ENCODE measurements at regions not wholly inside any gene's neighbourhood (a gene's known extent, or its start where the extent isn't known, plus 50 kb on each side); places are given as distances from the start of the nearest gene placed in this dataset.
A peak's percentile ranks its signal among the peaks of the same experiment; 100 is the strongest.

DNA sequence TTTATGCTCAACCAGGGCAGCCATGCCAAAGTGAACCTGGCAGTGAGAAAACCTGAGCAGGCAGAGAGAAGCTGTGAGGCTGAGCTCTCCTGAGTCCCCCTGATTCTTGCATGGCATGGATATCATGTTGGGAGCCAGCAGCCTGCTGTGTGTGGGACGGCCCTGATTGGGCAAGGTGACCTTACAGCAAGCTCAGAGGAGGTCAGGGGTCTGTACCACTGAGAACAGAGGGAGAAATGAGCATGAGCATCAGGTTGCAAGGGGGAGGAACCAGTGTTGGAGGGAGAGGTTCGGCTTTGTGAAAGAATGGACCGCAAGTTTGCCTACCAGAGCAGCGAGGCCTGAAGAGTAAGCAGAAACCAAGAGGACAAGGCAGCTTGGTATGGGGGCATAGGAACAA, 59.1 kb upstream of the PTGR2 start:
- no peak overlapping the region for H3K27ac ChIP-seq (ENCODE audit: low read depth in 1 of 2, low read length in 2 of 2)
- H3K9me3 ChIP-seq (ENCODE audit: control insufficient read depth in 4 of 4, low read length in 3 of 4), result no peaks in the 10 kb centered on the region
- no peak overlapping the region for H3K9ac ChIP-seq (ENCODE audit: low read depth in 1 of 2, low read length in 2 of 2)
- no peaks in the 10 kb centered on the region for H3K36me3 ChIP-seq (ENCODE audit: control insufficient read depth in 4 of 4, insufficient read depth in 3 of 4, low read depth in 1 of 4, low read length in 3 of 4)
- DNase-seq (ENCODE audit: low spot score), result no peak
- no peaks in the 10 kb centered on the region for H3K27me3 ChIP-seq (ENCODE audit: control insufficient read depth in 4 of 4, insufficient read depth in 4 of 4, low read length in 3 of 4)
- WGBS, result 97% methylated on average over 4 of the region's 4 CpGs
- H3K4me1 ChIP-seq (ENCODE audit: control insufficient read depth in 4 of 4, insufficient read depth in 4 of 4, low read length in 3 of 4), result peaks cover 10 to 35% (median 23%) of the 10 kb centered on the region in 4 donors
- TF ChIP-seq EGR1 (IDR thresholded peaks at IDR 0.05; ENCODE audit: low read depth in 2 of 2) (no peak), RXRA (IDR thresholded peaks at IDR 0.05) (no peak), FOXA2 (IDR thresholded peaks at IDR 0.05) (no peak), GABPA (IDR thresholded peaks at IDR 0.05 in 1 of 2, conservative IDR thresholded peaks at IDR 0.05 in 1 of 2) (no peak), HNF4A (conservative IDR thresholded peaks at IDR 0.05) (no peak), NR2F2 (IDR thresholded peaks at IDR 0.05) (no peak), JUND (IDR thresholded peaks at IDR 0.05) (no peak)
- TF ChIP-seq, protein P1, sequence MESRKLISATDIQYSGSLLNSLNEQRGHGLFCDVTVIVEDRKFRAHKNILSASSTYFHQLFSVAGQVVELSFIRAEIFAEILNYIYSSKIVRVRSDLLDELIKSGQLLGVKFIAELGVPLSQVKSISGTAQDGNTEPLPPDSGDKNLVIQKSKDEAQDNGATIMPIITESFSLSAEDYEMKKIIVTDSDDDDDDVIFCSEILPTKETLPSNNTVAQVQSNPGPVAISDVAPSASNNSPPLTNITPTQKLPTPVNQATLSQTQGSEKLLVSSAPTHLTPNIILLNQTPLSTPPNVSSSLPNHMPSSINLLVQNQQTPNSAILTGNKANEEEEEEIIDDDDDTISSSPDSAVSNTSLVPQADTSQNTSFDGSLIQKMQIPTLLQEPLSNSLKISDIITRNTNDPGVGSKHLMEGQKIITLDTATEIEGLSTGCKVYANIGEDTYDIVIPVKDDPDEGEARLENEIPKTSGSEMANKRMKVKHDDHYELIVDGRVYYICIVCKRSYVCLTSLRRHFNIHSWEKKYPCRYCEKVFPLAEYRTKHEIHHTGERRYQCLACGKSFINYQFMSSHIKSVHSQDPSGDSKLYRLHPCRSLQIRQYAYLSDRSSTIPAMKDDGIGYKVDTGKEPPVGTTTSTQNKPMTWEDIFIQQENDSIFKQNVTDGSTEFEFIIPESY (IDR thresholded peaks at IDR 0.05), result no peak
- H3K4me3 ChIP-seq (ENCODE audit: low read depth in 1 of 3, low read length in 3 of 3), result no peak overlapping the region

DNA sequence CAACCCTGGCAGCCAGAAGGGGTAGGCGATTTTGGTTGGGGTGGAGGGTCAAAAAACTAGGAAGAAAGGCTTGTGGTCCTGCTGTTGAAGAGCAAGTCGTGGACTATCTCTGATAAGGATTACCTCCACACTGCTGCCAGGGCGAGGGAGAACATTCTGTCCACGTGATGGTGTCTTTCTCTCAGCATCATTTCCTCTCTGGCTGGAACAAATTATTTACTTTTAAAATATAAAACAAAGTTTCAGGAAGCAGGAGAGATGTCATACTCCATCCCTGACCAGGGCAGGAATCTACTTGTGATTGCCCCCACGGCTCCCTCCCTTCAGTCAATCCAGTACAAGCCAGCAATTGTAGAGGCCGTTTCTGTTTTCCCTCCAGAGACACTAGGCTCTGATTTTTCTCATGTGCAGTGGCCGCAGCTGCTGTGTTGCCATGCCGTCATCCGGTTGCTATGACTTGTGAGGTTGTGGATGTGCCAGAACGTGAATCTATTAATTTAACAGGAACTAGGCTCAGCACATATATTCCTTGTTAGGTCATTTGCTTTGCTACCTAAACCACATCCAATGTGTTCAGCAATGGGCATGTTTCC, 61.5 kb upstream of the PTGR2 start:
- H3K4me1 ChIP-seq (ENCODE audit: control insufficient read depth in 4 of 4, insufficient read depth in 4 of 4, low read length in 3 of 4), result peaks cover 5 to 28% (median 15%) of the 10 kb centered on the region in 4 donors
- peak overlapping the region; percentile 37 to 51 for H3K27ac ChIP-seq (ENCODE audit: low read depth in 1 of 2, low read length in 2 of 2)
- TF ChIP-seq RAD21 (IDR thresholded peaks at IDR 0.05), result peak; percentile 24 to 27
- peak; percentile 56 for TF ChIP-seq SP1 (IDR thresholded peaks at IDR 0.05)
- TF ChIP-seq, protein P2, sequence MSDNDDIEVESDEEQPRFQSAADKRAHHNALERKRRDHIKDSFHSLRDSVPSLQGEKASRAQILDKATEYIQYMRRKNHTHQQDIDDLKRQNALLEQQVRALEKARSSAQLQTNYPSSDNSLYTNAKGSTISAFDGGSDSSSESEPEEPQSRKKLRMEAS (IDR thresholded peaks at IDR 0.05), result peak; percentile 30
- TF ChIP-seq, protein P3, sequence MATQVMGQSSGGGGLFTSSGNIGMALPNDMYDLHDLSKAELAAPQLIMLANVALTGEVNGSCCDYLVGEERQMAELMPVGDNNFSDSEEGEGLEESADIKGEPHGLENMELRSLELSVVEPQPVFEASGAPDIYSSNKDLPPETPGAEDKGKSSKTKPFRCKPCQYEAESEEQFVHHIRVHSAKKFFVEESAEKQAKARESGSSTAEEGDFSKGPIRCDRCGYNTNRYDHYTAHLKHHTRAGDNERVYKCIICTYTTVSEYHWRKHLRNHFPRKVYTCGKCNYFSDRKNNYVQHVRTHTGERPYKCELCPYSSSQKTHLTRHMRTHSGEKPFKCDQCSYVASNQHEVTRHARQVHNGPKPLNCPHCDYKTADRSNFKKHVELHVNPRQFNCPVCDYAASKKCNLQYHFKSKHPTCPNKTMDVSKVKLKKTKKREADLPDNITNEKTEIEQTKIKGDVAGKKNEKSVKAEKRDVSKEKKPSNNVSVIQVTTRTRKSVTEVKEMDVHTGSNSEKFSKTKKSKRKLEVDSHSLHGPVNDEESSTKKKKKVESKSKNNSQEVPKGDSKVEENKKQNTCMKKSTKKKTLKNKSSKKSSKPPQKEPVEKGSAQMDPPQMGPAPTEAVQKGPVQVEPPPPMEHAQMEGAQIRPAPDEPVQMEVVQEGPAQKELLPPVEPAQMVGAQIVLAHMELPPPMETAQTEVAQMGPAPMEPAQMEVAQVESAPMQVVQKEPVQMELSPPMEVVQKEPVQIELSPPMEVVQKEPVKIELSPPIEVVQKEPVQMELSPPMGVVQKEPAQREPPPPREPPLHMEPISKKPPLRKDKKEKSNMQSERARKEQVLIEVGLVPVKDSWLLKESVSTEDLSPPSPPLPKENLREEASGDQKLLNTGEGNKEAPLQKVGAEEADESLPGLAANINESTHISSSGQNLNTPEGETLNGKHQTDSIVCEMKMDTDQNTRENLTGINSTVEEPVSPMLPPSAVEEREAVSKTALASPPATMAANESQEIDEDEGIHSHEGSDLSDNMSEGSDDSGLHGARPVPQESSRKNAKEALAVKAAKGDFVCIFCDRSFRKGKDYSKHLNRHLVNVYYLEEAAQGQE (IDR thresholded peaks at IDR 0.05), result peak; percentile 19
- no peak for TF ChIP-seq HNF4A (conservative IDR thresholded peaks at IDR 0.05)
- TF ChIP-seq RXRA (IDR thresholded peaks at IDR 0.05), result no peak
- TF ChIP-seq NR2F2 (IDR thresholded peaks at IDR 0.05), result peak; percentile 71
- TF ChIP-seq JUND (IDR thresholded peaks at IDR 0.05), result peak in 1 of 2 donors; percentile 45
- DNase-seq (ENCODE audit: low spot score), result no peak
- no peaks in the 10 kb centered on the region for H3K27me3 ChIP-seq (ENCODE audit: control insufficient read depth in 4 of 4, insufficient read depth in 4 of 4, low read length in 3 of 4)
- H3K36me3 ChIP-seq (ENCODE audit: control insufficient read depth in 4 of 4, insufficient read depth in 3 of 4, low read depth in 1 of 4, low read length in 3 of 4), result no peaks in the 10 kb centered on the region
- WGBS, result 73% methylated on average over 10 of the region's 10 CpGs
- H3K9ac ChIP-seq (ENCODE audit: low read depth in 1 of 2, low read length in 2 of 2), result no peak overlapping the region
- no peaks in the 10 kb centered on the region for H3K9me3 ChIP-seq (ENCODE audit: control insufficient read depth in 4 of 4, low read length in 3 of 4)
- no peak overlapping the region for H3K4me3 ChIP-seq (ENCODE audit: low read depth in 1 of 3, low read length in 3 of 3)

Data from liver (tissue), 7 donors.